GM19468 (cell line): ENCODE measurements at regions not wholly inside any gene's neighbourhood (a gene's known extent, or its start where the extent isn't known, plus 50 kb on each side); places are given as distances from the start of the nearest gene placed in this dataset.
"Not testable (repeated sequence)": the region's sequence is repeated elsewhere in the genome, so short reads cannot be mapped to it uniquely, and the experiment has no call there.

ENCODE experiments used
- ATAC-seq: cut with Tn5 transposase; IDR thresholded peaks from one replicate; pipeline ENCODE4 v1.9.1; 2021; ENCODE audit warnings: mild to moderate bottlenecking, moderate library complexity, moderate number of reproducible peaks; ENCODE audit not compliant: unreplicated experiment; ENCODE audit errors: extremely low read depth

DNA sequence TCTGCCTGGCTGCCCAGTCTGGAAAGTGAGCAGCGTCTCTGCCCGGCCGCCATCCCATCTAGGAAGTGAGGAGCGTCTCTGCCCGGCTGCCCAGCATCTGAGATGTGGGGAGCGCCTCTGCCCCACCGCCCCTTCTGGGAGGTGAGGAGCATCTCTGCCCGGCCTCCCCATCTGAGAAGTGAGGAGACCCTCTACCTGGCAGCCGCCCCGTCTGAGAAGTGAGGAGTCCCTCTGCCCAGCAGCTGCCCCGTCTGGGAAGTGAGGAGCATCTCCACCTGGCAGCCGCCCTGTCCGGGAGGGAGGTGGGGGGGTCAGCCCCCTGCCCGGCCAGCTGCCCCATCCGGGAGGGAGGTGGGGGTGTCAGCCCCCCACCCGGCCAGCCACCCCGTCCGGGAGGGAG, 644.2 kb upstream of the PRMT6 start:
- not testable (repeated sequence) for ATAC-seq

- ATAC-seq: no peak
Observed at GRCh38 chr1:106435269-106435668, 621.2 kb upstream of the PRMT6 start.

DNA sequence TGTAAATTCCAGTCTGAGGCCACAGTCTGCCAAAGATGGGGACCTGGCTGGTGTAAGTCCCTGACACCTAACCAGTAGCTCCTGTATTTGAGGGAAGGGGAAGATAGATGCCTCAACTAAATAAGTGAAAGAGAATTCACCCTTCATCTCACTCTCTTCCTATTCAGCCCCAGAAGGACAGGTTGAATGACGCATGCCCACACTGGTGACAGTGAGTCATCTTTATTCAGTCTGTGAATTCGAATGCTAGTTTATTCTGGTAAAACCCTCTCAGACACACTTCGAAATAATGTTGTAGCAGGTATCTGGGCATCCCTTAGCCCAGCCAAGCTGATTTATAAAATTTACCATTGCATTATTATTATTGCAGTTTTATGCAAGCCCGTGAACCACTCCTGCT, 617.0 kb upstream of the PRMT6 start:
- no peak for ATAC-seq

DNA sequence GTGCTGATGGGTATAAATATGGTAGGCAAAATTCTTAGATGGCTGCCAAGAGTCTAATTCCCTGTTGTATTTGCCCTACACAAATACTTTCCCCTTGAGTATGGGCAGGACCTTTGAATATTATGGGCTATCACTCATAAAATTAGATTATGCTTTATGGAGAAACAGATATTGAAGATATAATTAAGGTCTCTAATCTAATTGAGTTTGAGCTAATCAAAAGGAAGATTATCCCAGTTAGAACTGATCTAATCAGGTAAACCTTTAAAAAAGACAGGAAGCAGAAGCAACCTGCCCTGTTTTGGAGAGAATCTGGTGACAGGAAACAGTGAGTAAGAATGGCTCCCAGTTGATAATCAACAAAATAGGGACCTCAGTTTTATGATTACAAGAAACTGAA, 609.0 kb upstream of the PRMT6 start:
- ATAC-seq: no peak

DNA sequence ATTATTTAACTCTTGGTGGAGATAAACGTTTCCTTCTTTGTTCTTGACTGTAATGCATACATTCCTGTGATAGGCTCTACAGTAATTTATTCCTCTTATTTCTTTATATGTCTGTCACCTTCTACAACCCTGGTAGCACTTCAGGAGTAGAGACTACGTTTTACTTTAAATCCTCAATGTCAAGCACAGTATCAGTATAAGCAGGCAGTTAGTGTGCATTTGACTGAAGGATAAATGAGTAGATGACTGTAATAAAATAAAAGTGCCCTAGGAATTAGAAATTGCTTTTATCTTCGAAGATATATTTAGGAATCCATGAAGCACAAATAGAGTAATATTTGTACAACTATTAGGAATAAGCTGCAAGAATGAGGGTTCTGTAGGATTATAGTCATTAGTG, 599.6 kb upstream of the PRMT6 start:
- no peak for ATAC-seq

DNA sequence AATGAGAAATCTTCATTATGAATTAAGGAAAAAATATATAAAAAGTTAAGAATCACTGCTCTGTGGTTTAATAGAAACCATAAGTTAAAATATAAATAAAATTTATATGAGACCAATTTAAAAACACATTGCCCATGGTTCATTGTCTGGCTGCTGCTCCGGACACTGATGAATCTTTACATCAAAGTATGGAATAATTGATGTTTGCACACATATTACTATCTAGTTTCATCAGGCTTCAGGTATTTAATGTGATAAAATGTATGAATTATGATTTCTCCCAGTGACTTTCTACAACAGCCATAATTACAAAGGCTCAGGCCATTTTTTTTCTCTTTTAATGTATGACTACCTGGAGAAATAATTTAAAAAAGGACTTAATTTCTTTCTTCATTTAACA, 599.1 kb upstream of the PRMT6 start:
- ATAC-seq: no peak

DNA sequence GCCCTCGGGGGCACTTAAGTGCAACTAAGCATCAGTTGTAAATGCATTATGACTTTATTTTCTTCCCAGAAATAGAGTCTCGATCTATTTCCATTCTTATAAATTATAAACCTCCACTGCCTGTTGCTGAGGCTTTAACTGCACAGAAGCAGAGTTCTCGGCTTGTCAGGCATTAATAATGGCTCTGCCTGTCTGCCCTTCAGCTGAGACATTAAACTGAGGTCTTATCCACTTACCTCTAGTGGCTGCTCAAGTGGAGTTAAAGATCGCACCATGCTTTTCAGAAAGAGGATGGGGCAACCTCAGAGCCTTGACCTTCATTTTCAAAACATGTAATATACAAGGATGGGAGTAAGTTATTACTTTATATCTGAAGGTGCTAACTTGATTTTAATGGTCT, 597.6 kb upstream of the PRMT6 start:
- no peak for ATAC-seq

DNA sequence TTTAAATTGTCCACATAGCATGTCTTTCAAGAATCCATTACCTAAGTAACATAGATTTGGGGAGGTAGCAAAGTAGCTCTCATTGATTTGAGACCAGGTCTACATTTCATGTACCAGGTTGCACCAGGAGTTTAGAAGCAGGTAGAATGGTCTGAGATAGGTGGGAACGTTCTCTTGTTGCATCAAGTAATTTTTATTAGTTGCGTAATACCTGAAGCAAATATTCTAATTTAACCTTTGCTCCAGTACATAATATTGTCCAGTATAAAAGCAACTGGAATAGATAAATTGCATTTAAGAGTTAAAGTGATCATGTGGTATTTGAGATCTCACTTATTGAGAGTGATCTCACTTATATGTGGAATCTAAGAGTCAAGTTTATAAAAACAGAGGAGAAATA, 597.1 kb upstream of the PRMT6 start:
- no peak for ATAC-seq

GRCh38 chr1:106465666-106466065, 590.8 kb upstream of the PRMT6 start:
- ATAC-seq: no peak

DNA sequence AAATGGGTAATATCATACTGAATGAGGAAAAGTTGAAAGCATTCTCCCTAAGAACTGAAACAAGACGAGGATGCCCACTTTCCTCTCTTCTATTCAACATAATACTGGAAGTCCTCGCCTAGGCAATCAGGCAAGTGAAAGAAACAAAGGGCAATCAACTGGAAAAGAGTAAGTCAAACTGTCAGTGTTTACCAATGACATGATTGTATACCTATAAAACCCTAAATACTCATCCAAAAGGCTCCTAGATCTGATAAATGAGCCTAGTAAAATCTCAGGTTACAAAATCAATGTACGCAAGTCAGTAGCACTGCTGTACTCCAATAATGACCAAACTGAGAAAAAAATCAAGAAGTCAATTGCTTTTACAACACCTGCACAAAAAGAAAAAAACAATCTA, 575.8 kb upstream of the PRMT6 start:
- ATAC-seq: no peak

DNA sequence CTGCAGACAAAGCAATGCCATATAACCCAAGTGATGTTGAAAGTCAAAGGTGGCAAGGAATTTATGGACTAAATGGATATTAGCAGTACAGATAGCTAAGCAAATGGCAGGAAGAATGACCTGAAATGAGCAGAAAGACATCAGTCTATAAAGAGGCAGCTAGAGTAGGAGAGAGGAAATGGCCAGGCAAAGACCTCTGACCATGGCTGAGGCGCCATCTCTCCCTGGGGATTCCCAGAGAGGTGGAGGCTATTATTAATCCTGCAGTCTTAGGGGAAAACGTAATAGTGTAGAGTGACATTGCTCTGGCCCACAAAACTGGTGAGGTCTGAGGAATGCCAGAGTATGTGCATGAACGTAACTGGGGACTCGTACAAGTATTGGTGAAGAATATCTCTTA, 563.6 kb upstream of the PRMT6 start:
- ATAC-seq: no peak

- ATAC-seq: no peak
Observed at GRCh38 chr1:106494646-106495045, 561.8 kb upstream of the PRMT6 start.

GRCh38 chr1:106498238-106498637, 558.2 kb upstream of the PRMT6 start:
- no peak for ATAC-seq

GRCh38 chr1:106502659-106503058, 553.8 kb upstream of the PRMT6 start:
- ATAC-seq: no peak

- ATAC-seq: no peak
Observed at GRCh38 chr1:106515375-106515774, 541.1 kb upstream of the PRMT6 start.

DNA sequence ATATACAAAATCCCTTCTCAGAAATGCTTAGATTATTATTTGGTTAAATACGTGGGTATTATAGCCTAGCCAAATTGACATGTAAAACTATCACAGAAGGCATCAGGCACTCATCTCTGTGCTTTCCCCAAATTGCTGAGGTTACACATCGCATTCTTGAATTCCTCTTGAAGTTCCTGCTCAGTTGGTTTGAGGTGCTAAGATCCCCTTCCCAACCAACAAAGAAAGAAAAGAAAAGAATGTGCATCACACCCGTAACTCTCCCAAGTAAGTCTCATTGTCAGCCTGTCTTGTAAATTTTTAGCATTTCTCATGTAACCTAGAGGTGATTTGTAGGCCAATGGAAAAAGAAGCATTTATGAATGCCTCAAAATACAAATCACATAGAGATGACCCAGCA, 539.2 kb upstream of the PRMT6 start:
- no peak for ATAC-seq

DNA sequence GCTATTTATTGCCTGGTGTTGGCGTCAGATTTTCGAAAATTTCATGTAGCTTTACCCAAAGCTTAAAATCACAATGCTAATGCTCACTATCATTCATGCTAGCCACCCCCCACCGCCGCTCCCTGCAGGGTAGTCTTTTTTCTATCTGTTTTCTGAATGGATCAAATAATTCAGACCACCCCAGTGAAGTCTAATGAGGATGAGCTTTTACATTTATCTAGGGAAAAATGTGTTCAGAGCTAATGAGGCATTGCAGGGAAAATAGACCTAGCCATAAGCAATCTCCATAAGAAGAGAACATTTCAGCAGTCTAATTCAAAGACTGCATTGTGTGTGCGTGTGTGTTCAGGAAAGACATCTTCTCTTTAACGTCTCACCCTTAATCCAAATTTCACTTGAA, 533.0 kb upstream of the PRMT6 start:
- ATAC-seq: no peak

- ATAC-seq: no peak
Observed at GRCh38 chr1:106524631-106525030, 531.8 kb upstream of the PRMT6 start.

DNA sequence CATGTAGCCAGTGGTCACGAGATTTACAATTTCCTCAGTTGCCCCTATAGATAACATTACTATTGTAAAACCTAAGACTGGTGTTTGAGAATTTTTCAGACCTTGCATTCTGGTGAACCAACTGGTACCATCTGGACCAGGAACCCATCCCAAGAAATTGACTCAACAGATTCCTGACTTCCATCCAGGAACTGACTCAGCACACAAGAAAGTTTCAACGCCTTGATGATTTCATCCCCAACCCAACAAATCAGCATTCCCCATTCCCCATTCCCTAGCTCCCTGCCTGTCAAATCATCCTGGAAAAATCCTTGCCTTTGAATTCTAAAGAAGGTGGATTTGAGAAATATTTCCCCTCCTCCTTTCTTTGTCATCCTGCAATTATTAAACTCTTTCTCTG, 529.8 kb upstream of the PRMT6 start:
- ATAC-seq: no peak

DNA sequence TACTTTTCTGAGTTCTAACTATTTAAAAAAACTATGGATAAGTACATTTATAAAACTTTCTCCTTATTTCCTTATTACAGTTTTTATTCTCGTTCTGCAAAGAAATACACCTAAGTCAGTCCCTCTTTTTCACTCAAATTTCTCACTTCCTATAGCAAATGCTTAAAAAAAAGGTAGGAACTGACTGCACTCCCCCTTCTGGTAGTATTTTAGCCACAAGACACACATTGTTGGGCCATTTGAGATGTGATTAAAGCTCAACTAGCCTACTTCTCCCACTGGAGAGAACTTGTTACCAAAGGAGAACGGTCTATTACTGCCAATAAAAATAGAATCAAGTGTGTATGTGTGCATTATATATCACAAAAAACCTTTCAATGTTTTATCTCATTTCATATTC, 521.9 kb upstream of the PRMT6 start:
- no peak for ATAC-seq

- no peak for ATAC-seq
Observed at GRCh38 chr1:106536741-106537140, 519.7 kb upstream of the PRMT6 start.

- no peak for ATAC-seq
Observed at GRCh38 chr1:106548726-106549125, 507.7 kb upstream of the PRMT6 start.

DNA sequence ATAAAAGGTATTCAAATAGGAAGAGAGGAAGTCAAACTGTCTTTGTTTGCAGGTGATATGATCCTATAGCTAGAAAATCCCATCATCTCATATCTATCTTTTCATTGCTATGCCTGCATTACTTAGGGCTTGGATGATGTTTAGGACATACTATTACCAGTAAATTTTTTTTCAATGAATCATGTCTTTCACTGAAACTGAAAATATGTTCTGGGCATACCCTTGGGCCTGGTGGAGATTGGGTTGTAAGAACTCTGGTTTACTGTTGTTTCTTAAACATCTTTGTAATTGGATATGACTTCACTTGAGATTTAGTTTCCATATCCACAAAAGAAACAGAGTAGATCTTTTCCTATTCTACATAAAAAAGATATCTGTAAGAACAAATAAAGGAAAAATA, 502.2 kb upstream of the PRMT6 start:
- ATAC-seq: no peak
